ENCODE measurements at regions not wholly inside any gene's neighbourhood (a gene's known extent, or its start where the extent isn't known, plus 50 kb on each side); places are given as distances from the start of the nearest gene placed in this dataset.

- no peak for TF ChIP-seq CTCF (conservative IDR thresholded peaks at IDR 0.05; ENCODE audit: low read depth, low read length)
- TF ChIP-seq EZH2 (IDR thresholded peaks at IDR 0.05; ENCODE audit: low read length, unreplicated experiment), result no peak
Observed at GRCh38 chr4:37540486-37540885, 145.7 kb downstream of the RELL1 start.
